ENCODE measurements at regions not wholly inside any gene's neighbourhood (a gene's known extent, or its start where the extent isn't known, plus 50 kb on each side); places are given as distances from the start of the nearest gene placed in this dataset.

GRCh38 chr5:127993476-127993875, 90.1 kb upstream of the SLC12A2 start:
- no peak for FAIRE-seq

- no peak for FAIRE-seq
Measured at GRCh38 chr5:127994087-127994660, 89.4 kb upstream of the SLC12A2 start.

GRCh38 chr5:127995556-127995955, 88.0 kb upstream of the SLC12A2 start:
- no peak for FAIRE-seq

GRCh38 chr5:127997201-127997704, 86.3 kb upstream of the SLC12A2 start:
- FAIRE-seq = no peak

GRCh38 chr5:127998950-127999615, 84.5 kb upstream of the SLC12A2 start:
- FAIRE-seq = no peak

GRCh38 chr5:127999909-128000308, 83.7 kb upstream of the SLC12A2 start:
- FAIRE-seq = no peak

GRCh38 chr5:128002425-128002824, 81.1 kb upstream of the SLC12A2 start:
- FAIRE-seq = no peak

- no peak for FAIRE-seq
Measured at GRCh38 chr5:128007939-128008338, 75.6 kb upstream of the SLC12A2 start.

- FAIRE-seq = no peak
Measured at GRCh38 chr5:128009403-128009802, 74.2 kb upstream of the SLC12A2 start.

GRCh38 chr5:128011339-128011738, 72.2 kb upstream of the SLC12A2 start:
- FAIRE-seq = no peak

- FAIRE-seq = no peak
Measured at GRCh38 chr5:128014578-128014977, 69.0 kb upstream of the SLC12A2 start.

GRCh38 chr5:128015478-128015877, 68.1 kb upstream of the SLC12A2 start:
- no peak for FAIRE-seq

GRCh38 chr5:128015978-128016377, 67.6 kb upstream of the SLC12A2 start:
- no peak for FAIRE-seq

- FAIRE-seq = no peak
Measured at GRCh38 chr5:128019391-128019790, 64.2 kb upstream of the SLC12A2 start.

- no peak for FAIRE-seq
Measured at GRCh38 chr5:128020012-128020411, 63.6 kb upstream of the SLC12A2 start.

- FAIRE-seq = peak; percentile 45
Measured at GRCh38 chr5:128021411-128021810, 62.2 kb upstream of the SLC12A2 start.

Data from G401.6 (cell line).